Mucosa of descending colon (tissue), 3 donors: ENCODE measurements at regions not wholly inside any gene's neighbourhood (a gene's known extent, or its start where the extent isn't known, plus 50 kb on each side); places are given as distances from the start of the nearest gene placed in this dataset.

Experiments
- ATAC-seq: fragments of 200-7000 bp; cut with Tn5 transposase; one replicate; pipeline ENCODE4 v1.9.1; 2020; ENCODE audit warnings: mild to moderate bottlenecking, moderate library complexity
- DNase-seq, 3 donors: peaks; one replicate each; pipeline ENCODE4 v3.0.0-alpha.2; 2020
- H3K36me3 ChIP-seq: fragments of 200-600 bp; one replicate; pipeline ENCODE4 v1.8.0; 2021; ENCODE audit warnings: low read depth, mild to moderate bottlenecking
- H3K4me1 ChIP-seq: fragments of 200-600 bp; one replicate; pipeline ENCODE4 v1.8.0; 2021; ENCODE audit warnings: low read depth, mild to moderate bottlenecking
- H3K4me3 ChIP-seq: fragments of 200-600 bp; one replicate; pipeline ENCODE4 v1.8.0; 2021; ENCODE audit warnings: mild to moderate bottlenecking
- H3K9me3 ChIP-seq: fragments of 200-600 bp; one replicate; pipeline ENCODE4 v1.8.0; 2021; ENCODE audit warnings: mild to moderate bottlenecking
- CTCF ChIP-seq: fragments of 200-600 bp; IDR thresholded peaks from one replicate; pipeline ENCODE4 v1.8.0; 2022; ENCODE audit warnings: antibody characterized with exemption, mild to moderate bottlenecking
- intact Hi-C, 2 donors: fragments of 100-400 bp; cut with DNase I in 1 of 2; cut with micrococcal nuclease in 1 of 2; formaldehyde crosslinking; loops; one replicate each; pipeline versions ENCODE4 v1.11.0 to v1.11.1; 2022; cut with DNase I, micrococcal nuclease
- donor health status: DM: no; HTN: no; CAD: no; lungs with moderate emphysema.
- donor health status: DM: no; HTN: no; CAD: no.
- donor health status: DM: no; HTN: yes; CAD: no.

- TF ChIP-seq CTCF, result no peak
These were observed 96.9 kb upstream of the MSH6 start for GRCh38 chr2:47686018-47686417.

GRCh38 chr2:47682216-47682749 lies 100.7 kb upstream of the MSH6 start:
- no peak for TF ChIP-seq CTCF
- DNase-seq (no peak), ATAC-seq (no peak)
- intact Hi-C loops, result no loop called here
- Histone ChIP-seq H3K4me1 (no peaks in the 10 kb centered on the region), H3K36me3 (no peaks in the 10 kb centered on the region), H3K4me3 (no peak overlapping the region), H3K9me3 (peaks cover 2% of the 10 kb centered on the region)

More at GRCh38 chr2:47686018-47686417, 96.9 kb upstream of the MSH6 start:
- intact Hi-C loops, result no loop called here
- H3K4me1 ChIP-seq, result no peaks in the 10 kb centered on the region
- no peak overlapping the region for H3K4me3 ChIP-seq
- ATAC-seq (no peak), DNase-seq (no peak)
- H3K9me3 ChIP-seq, result peaks cover 2% of the 10 kb centered on the region
- H3K36me3 ChIP-seq, result no peaks in the 10 kb centered on the region

DNA sequence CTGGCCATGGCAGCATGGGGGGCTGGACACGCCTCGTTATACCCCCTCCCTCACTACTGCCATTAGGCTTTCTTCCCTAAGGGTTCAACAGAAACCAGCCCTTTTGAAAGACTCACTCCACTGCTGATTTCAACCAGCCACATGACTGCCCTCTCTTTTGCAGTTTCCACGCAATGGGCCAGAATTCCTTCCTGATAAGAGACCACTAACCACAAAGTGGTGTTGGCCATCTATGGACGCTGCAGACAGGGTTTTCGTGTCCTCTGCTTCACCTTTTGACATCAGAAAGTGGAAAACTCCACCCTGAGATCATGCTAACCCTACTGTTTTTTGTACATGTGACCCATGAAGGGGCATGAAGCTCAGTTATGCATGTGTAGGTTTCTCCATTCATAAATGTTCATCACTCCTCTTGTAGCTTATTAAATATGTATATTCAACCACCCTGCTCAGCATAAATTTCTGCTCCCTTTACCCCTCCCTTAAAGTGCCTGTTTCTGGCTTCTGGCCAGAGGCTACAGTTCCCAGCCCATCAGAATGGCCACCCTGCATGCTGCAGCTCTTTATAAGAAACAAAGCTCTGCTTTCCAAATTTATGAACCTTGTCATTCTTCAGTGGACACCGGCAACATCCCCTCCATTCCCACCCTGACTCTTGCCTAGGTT lies 105.6 kb upstream of the KCNK12 start:
- TF ChIP-seq CTCF, result no peak
- no peaks in the 10 kb centered on the region for H3K4me1 ChIP-seq
- H3K9me3 ChIP-seq, result no peaks in the 10 kb centered on the region
- DNase-seq, result no peak
- intact Hi-C loops, result no loop called here
- ATAC-seq, result no peak
- no peak overlapping the region for H3K4me3 ChIP-seq
- no peaks in the 10 kb centered on the region for H3K36me3 ChIP-seq

GRCh38 chr2:47675196-47675825 lies 104.5 kb upstream of the KCNK12 start:
- Histone ChIP-seq H3K9me3 (no peaks in the 10 kb centered on the region), H3K4me1 (no peaks in the 10 kb centered on the region), H3K4me3 (no peak overlapping the region), H3K36me3 (no peaks in the 10 kb centered on the region)
- TF ChIP-seq CTCF, result no peak
- intact Hi-C loops, result no loop called here
- DNase-seq (no peak), ATAC-seq (no peak)

GRCh38 chr2:47666332-47666731 lies 95.5 kb upstream of the KCNK12 start:
- no peak overlapping the region for H3K4me3 ChIP-seq
- no peaks in the 10 kb centered on the region for H3K9me3 ChIP-seq
- intact Hi-C loops, result no loop called here
- no peaks in the 10 kb centered on the region for H3K4me1 ChIP-seq
- DNase-seq, result no peak
- TF ChIP-seq CTCF, result no peak
- H3K36me3 ChIP-seq, result no peaks in the 10 kb centered on the region
- no peak for ATAC-seq
